T-helper 1 cell (primary cell): ENCODE measurements at regions not wholly inside any gene's neighbourhood (a gene's known extent, or its start where the extent isn't known, plus 50 kb on each side); places are given as distances from the start of the nearest gene placed in this dataset.
A peak's percentile ranks its signal among the peaks of the same experiment; 100 is the strongest.
"Not testable (repeated sequence)": the region's sequence is repeated elsewhere in the genome, so short reads cannot be mapped to it uniquely, and the experiment has no call there.

Experiments
- DNase-seq, 5 donors: peaks; one replicate each; pipeline ENCODE4 v3.0.0-alpha.2; 2012 to 2020

- no peak for DNase-seq
These were observed 219.4 kb downstream of the SETD4 start for GRCh38 chr21:35840949-35841348.

- DNase-seq = peak in 4 of 5 donors; percentile 11 to 60 (median 32)
These were observed 220.0 kb downstream of the SETD4 start for GRCh38 chr21:35840197-35840799.

GRCh38 chr21:35838987-35839763 is 221.2 kb downstream of the SETD4 start:
- no peak for DNase-seq

- DNase-seq = no peak
These were observed 222.0 kb downstream of the SETD4 start for GRCh38 chr21:35838350-35838749.

GRCh38 chr21:35833991-35834390 is 226.3 kb downstream of the SETD4 start:
- no peak for DNase-seq

- DNase-seq = no peak
These were observed 226.9 kb downstream of the SETD4 start for GRCh38 chr21:35833388-35833787.

- DNase-seq = no peak
These were observed 229.1 kb downstream of the SETD4 start for GRCh38 chr21:35831230-35831629.

- no peak for DNase-seq
These were observed 231.3 kb downstream of the SETD4 start for GRCh38 chr21:35829067-35829466.

GRCh38 chr21:35828161-35828560 is 232.2 kb downstream of the SETD4 start:
- no peak for DNase-seq

GRCh38 chr21:35827004-35827403 is 233.3 kb downstream of the SETD4 start:
- no peak for DNase-seq

GRCh38 chr21:35825370-35826353 is 234.7 kb downstream of the SETD4 start:
- no peak for DNase-seq

- no peak for DNase-seq
These were observed 236.2 kb downstream of the SETD4 start for GRCh38 chr21:35824136-35824535.

- no peak for DNase-seq
These were observed 241.2 kb downstream of the SETD4 start for GRCh38 chr21:35819134-35819533.

GRCh38 chr21:35818597-35818996 is 241.7 kb downstream of the SETD4 start:
- no peak for DNase-seq

GRCh38 chr21:35814858-35815619 is 245.3 kb downstream of the SETD4 start:
- DNase-seq = no peak

GRCh38 chr21:35812679-35813078 is 247.6 kb downstream of the SETD4 start:
- DNase-seq = no peak

- no peak for DNase-seq
These were observed 249.0 kb downstream of the SETD4 start for GRCh38 chr21:35811191-35811806.

- DNase-seq = no peak
These were observed 249.8 kb downstream of the SETD4 start for GRCh38 chr21:35810431-35810970.

GRCh38 chr21:35801391-35801790 is 258.9 kb downstream of the SETD4 start:
- DNase-seq = no peak

GRCh38 chr21:35800796-35801385 is 259.4 kb downstream of the SETD4 start:
- not testable (repeated sequence) for DNase-seq

- no peak for DNase-seq
These were observed 263.5 kb downstream of the SETD4 start for GRCh38 chr21:35796844-35797243.
